Erythroblast (primary cell): ENCODE measurements at regions not wholly inside any gene's neighbourhood (a gene's known extent, or its start where the extent isn't known, plus 50 kb on each side); places are given as distances from the start of the nearest gene placed in this dataset.

ENCODE experiments used
- GATA1 ChIP-seq: IDR thresholded peaks from 2 replicates; pipeline ENCODE4 v1.6.1; 2011; ENCODE audit warnings: low read depth, mild to moderate bottlenecking, control low read depth, low read length, moderate library complexity
- POLR2A ChIP-seq: IDR thresholded peaks from 2 replicates; pipeline ENCODE4 v1.6.1; 2011; ENCODE audit warnings: mild to moderate bottlenecking, low read length

GRCh38 chr6:168860987-168861386 is 392.7 kb downstream of the THBS2 start:
- no peak for TF ChIP-seq POLR2A
- no peak for TF ChIP-seq GATA1
